Keratinocyte (primary cell): ENCODE measurements at regions not wholly inside any gene's neighbourhood (a gene's known extent, or its start where the extent isn't known, plus 50 kb on each side); places are given as distances from the start of the nearest gene placed in this dataset.

Source experiments
- DNase-seq: peaks from one replicate; pipeline ENCODE4 v3.0.0-alpha.2; 2011; ENCODE audit warnings: low read depth, missing footprints, low spot score
- FAIRE-seq: peaks from 2 replicates; lab custom pipeline; 2011; peaks lifted over from hg19 to GRCh38; lab: Jason Lieb, UNC
- H2AFZ ChIP-seq: 2 replicates; pipeline ENCODE4 v1.6.0; 2012; ENCODE audit warnings: low read length, control low read depth, inconsistent platforms; ENCODE audit not compliant: control insufficient read depth
- H3K27ac ChIP-seq: 2 replicates; pipeline ENCODE4 v1.5.1; 2011; ENCODE audit warnings: low read length; ENCODE audit not compliant: control insufficient read depth, insufficient read depth
- H3K27me3 ChIP-seq: 3 replicates; pipeline ENCODE4 v1.6.0; 2011; ENCODE audit warnings: low read length; ENCODE audit not compliant: control insufficient read depth, insufficient read depth; ENCODE audit errors: extremely low read depth
- H3K36me3 ChIP-seq, 2 experiments: 2 replicates in 1 of 2; 3 replicates in 1 of 2; pipeline ENCODE4 v1.5.1; 2011; ENCODE audit warnings: low read length in 2 of 2, mild to moderate bottlenecking in 1 of 2; ENCODE audit not compliant: control insufficient read depth in 2 of 2, insufficient read depth in 2 of 2; ENCODE audit errors: extremely low read depth in 1 of 2
- H3K4me1 ChIP-seq: 3 replicates; pipeline ENCODE4 v1.5.1; 2011; ENCODE audit warnings: low read length; ENCODE audit not compliant: control insufficient read depth, insufficient read depth; ENCODE audit errors: extremely low read depth
- H3K4me2 ChIP-seq: 3 replicates; pipeline ENCODE4 v1.6.0; 2011; ENCODE audit warnings: low read depth, low read length; ENCODE audit not compliant: control insufficient read depth, insufficient read depth; ENCODE audit errors: extremely low read depth
- H3K4me3 ChIP-seq, 3 experiments: fragments of 200-600 bp in 1 of 3; sonication (generic) in 1 of 3; 2 replicates in 2 of 3; 3 replicates in 1 of 3; pipeline ENCODE4 v1.5.1; 2011 to 2016; ENCODE audit warnings: low read length in 3 of 3, mild to moderate bottlenecking in 3 of 3, control low read depth in 2 of 3, inconsistent platforms in 1 of 3, low read depth in 1 of 3, mixed read lengths in 1 of 3, mixed run types in 1 of 3, moderate library complexity in 1 of 3; ENCODE audit not compliant: control insufficient read depth in 2 of 3, insufficient read depth in 2 of 3; ENCODE audit errors: extremely low read depth in 1 of 3
- H3K79me2 ChIP-seq: 2 replicates; pipeline ENCODE4 v1.6.0; 2012; ENCODE audit warnings: low read length; ENCODE audit not compliant: control insufficient read depth, insufficient read depth
- H3K9ac ChIP-seq: 3 replicates; pipeline ENCODE4 v1.6.0; 2011; ENCODE audit warnings: low read length; ENCODE audit not compliant: control insufficient read depth, insufficient read depth; ENCODE audit errors: extremely low read depth
- H3K9me1 ChIP-seq: 3 replicates; pipeline ENCODE4 v1.6.0; 2011; ENCODE audit warnings: low read length; ENCODE audit not compliant: control insufficient read depth, insufficient read depth; ENCODE audit errors: extremely low read depth
- H3K9me3 ChIP-seq: 2 replicates; pipeline ENCODE4 v1.5.1; 2012; ENCODE audit warnings: low read depth, low read length; ENCODE audit not compliant: control insufficient read depth
- H4K20me1 ChIP-seq: 3 replicates; pipeline ENCODE4 v1.6.0; 2011; ENCODE audit warnings: low read length; ENCODE audit not compliant: control insufficient read depth, insufficient read depth; ENCODE audit errors: extremely low read depth
- EZH2 ChIP-seq: IDR thresholded peaks from one replicate; pipeline ENCODE4 v1.6.1; 2012; ENCODE audit warnings: inconsistent platforms, mild to moderate bottlenecking, low read length, moderate library complexity
- dilution Hi-C: fragments of 300-500 bp; cut with MboI; formaldehyde crosslinking; loops from one replicate; pipeline ENCODE4 v1.7.0; 2020; ENCODE audit warnings: low sequenced_read_pairs; ENCODE audit not compliant: extremely low pct_ligation_motif_present
- TF ChIP-seq, protein P1 (sequence below), 3 experiments: IDR thresholded peaks in 1 of 3; conservative IDR thresholded peaks in 1 of 3; optimal IDR thresholded peaks in 1 of 3; 2 replicates in 2 of 3; 3 replicates in 1 of 3; pipeline versions ENCODE3 to v1.5.1; 2011; ENCODE audit warnings: low read length in 3 of 3, mild to moderate bottlenecking in 3 of 3, moderate library complexity in 2 of 3, control low read depth in 1 of 3, inconsistent platforms in 1 of 3; ENCODE audit not compliant: insufficient read depth in 2 of 3; ENCODE audit errors: extremely low read depth in 1 of 3

- H2AFZ ChIP-seq: no peak overlapping the region
- no peaks in the 10 kb centered on the region for H4K20me1 ChIP-seq
- TF ChIP-seq, protein P1, sequence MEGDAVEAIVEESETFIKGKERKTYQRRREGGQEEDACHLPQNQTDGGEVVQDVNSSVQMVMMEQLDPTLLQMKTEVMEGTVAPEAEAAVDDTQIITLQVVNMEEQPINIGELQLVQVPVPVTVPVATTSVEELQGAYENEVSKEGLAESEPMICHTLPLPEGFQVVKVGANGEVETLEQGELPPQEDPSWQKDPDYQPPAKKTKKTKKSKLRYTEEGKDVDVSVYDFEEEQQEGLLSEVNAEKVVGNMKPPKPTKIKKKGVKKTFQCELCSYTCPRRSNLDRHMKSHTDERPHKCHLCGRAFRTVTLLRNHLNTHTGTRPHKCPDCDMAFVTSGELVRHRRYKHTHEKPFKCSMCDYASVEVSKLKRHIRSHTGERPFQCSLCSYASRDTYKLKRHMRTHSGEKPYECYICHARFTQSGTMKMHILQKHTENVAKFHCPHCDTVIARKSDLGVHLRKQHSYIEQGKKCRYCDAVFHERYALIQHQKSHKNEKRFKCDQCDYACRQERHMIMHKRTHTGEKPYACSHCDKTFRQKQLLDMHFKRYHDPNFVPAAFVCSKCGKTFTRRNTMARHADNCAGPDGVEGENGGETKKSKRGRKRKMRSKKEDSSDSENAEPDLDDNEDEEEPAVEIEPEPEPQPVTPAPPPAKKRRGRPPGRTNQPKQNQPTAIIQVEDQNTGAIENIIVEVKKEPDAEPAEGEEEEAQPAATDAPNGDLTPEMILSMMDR (optimal IDR thresholded peaks at IDR 0.05 in 1 of 3, IDR thresholded peaks at IDR 0.05 in 1 of 3, conservative IDR thresholded peaks at IDR 0.05 in 1 of 3; ENCODE audit: extremely low read depth in 1 of 3, insufficient read depth in 2 of 3, low read length in 3 of 3): no peak
- no peak for TF ChIP-seq EZH2
- no peaks in the 10 kb centered on the region for H3K79me2 ChIP-seq
- H3K9ac ChIP-seq: no peak overlapping the region
- dilution Hi-C loops: no loop called here
- no peaks in the 10 kb centered on the region for H3K4me1 ChIP-seq
- H3K4me3 ChIP-seq: no peak overlapping the region
- FAIRE-seq (no peak), DNase-seq (no peak)
- H3K27ac ChIP-seq: no peak overlapping the region
- H3K9me3 ChIP-seq: no peaks in the 10 kb centered on the region
- no peak overlapping the region for H3K4me2 ChIP-seq
- H3K36me3 ChIP-seq: no peaks in the 10 kb centered on the region
- no peaks in the 10 kb centered on the region for H3K27me3 ChIP-seq
- H3K9me1 ChIP-seq: no peaks in the 10 kb centered on the region
Measured at GRCh38 chr3:182330646-182331045, 462.7 kb upstream of the ATP11B start.

- Histone ChIP-seq H3K27me3 (no peaks in the 10 kb centered on the region), H3K4me2 (no peak overlapping the region), H3K9ac (no peak overlapping the region), H3K27ac (no peak overlapping the region), H3K36me3 (no peaks in the 10 kb centered on the region), H4K20me1 (no peaks in the 10 kb centered on the region), H2AFZ (no peak overlapping the region), H3K9me3 (no peaks in the 10 kb centered on the region), H3K4me1 (no peaks in the 10 kb centered on the region), H3K9me1 (no peaks in the 10 kb centered on the region), H3K4me3 (no peak overlapping the region), H3K79me2 (no peaks in the 10 kb centered on the region)
- FAIRE-seq: no peak
- dilution Hi-C loops: no loop called here
- DNase-seq: no peak
- TF ChIP-seq, protein P1 (optimal IDR thresholded peaks at IDR 0.05 in 1 of 3, IDR thresholded peaks at IDR 0.05 in 1 of 3, conservative IDR thresholded peaks at IDR 0.05 in 1 of 3; ENCODE audit: extremely low read depth in 1 of 3, insufficient read depth in 2 of 3, low read length in 3 of 3): no peak
- TF ChIP-seq EZH2: no peak
Measured at GRCh38 chr3:182331341-182331740, 462.0 kb upstream of the ATP11B start.
